Gastroesophageal sphincter (tissue), 3 donors: ENCODE measurements at regions not wholly inside any gene's neighbourhood (a gene's known extent, or its start where the extent isn't known, plus 50 kb on each side); places are given as distances from the start of the nearest gene placed in this dataset.

Experiments used
- CTCF ChIP-seq, 4 experiments: fragments of 200-600 bp in 2 of 4; fragments of 450-650 bp in 2 of 4; sonication (generic) in 1 of 4; IDR thresholded peaks; one replicate each; pipeline ENCODE4 v1.5.1; 2017 to 2019; ENCODE audit warnings: antibody characterized with exemption in 4 of 4, mild to moderate bottlenecking in 2 of 4, moderate library complexity in 2 of 4
- POLR2A ChIP-seq, 2 donors: fragments of 450-650 bp; IDR thresholded peaks; one replicate each; pipeline ENCODE4 v1.6.1; 2017; ENCODE audit warnings: antibody characterized with exemption in 2 of 2, mild to moderate bottlenecking in 2 of 2, moderate library complexity in 1 of 2
- POLR2AphosphoS5 ChIP-seq: sonication (generic); formaldehyde crosslinking; IDR thresholded peaks from one replicate; pipeline ENCODE4 v1.6.1; 2017; ENCODE audit warnings: antibody characterized with exemption

DNA sequence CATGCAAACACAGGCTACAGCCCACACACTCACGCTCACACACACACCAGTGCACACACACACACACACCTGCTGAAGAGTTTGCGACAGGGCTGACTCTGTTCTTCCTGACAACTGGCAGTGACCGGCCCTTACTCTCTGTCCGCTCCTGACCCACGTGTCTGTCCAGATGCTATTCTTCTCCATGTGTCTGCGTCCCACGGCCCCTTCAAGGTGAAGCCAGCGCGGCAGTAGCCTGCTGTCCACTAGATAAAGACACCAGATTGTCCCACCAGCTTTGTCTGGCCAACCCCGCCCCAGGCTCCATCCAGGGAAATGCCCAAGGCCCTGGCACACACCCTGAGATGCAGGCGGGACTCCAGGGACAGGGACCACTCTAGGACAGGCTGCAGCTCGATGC lies 713.9 kb downstream of the BRD1 start:
- TF ChIP-seq CTCF (IDR thresholded peaks at IDR 0.05) (no peak), POLR2A (IDR thresholded peaks at IDR 0.05) (no peak), POLR2AphosphoS5 (no peak)
